ENCODE measurements at regions not wholly inside any gene's neighbourhood (a gene's known extent, or its start where the extent isn't known, plus 50 kb on each side); places are given as distances from the start of the nearest gene placed in this dataset.
"Not testable (repeated sequence)": the region's sequence is repeated elsewhere in the genome, so short reads cannot be mapped to it uniquely, and the experiment has no call there.

- no peak for DNase-seq
Measured at GRCh38 chr2:180694445-180695421, 285.7 kb upstream of the UBE2E3 start.

- no peak for DNase-seq
Measured at GRCh38 chr2:180692322-180692721, 288.1 kb upstream of the UBE2E3 start.

- not testable (repeated sequence) for DNase-seq
Measured at GRCh38 chr2:180691855-180692223, 288.6 kb upstream of the UBE2E3 start.

- not testable (repeated sequence) for DNase-seq
Measured at GRCh38 chr2:180691186-180691854, 289.1 kb upstream of the UBE2E3 start.

GRCh38 chr2:180690611-180691010 lies 289.8 kb upstream of the UBE2E3 start:
- no peak for DNase-seq

- no peak for DNase-seq
Measured at GRCh38 chr2:180682871-180683270, 297.5 kb upstream of the UBE2E3 start.

GRCh38 chr2:180679693-180680092 lies 300.7 kb upstream of the UBE2E3 start:
- DNase-seq = no peak

GRCh38 chr2:180678625-180678972 lies 301.8 kb upstream of the UBE2E3 start:
- DNase-seq = no peak

GRCh38 chr2:180677930-180678624 lies 302.3 kb upstream of the UBE2E3 start:
- DNase-seq = no peak

GRCh38 chr2:180677200-180677599 lies 303.2 kb upstream of the UBE2E3 start:
- DNase-seq = no peak

- no peak for DNase-seq
Measured at GRCh38 chr2:180676520-180677025, 303.8 kb upstream of the UBE2E3 start.

GRCh38 chr2:180675170-180675569 lies 305.2 kb upstream of the UBE2E3 start:
- no peak for DNase-seq

GRCh38 chr2:180672377-180672776 lies 308.0 kb upstream of the UBE2E3 start:
- no peak for DNase-seq

- no peak for DNase-seq
Measured at GRCh38 chr2:180670302-180671003, 310.0 kb upstream of the UBE2E3 start.

- no peak for DNase-seq
Measured at GRCh38 chr2:180669016-180669415, 311.4 kb upstream of the UBE2E3 start.

GRCh38 chr2:180664507-180664906 lies 315.9 kb upstream of the UBE2E3 start:
- DNase-seq = no peak

- no peak for DNase-seq
Measured at GRCh38 chr2:180662941-180663471, 317.4 kb upstream of the UBE2E3 start.

- no peak for DNase-seq
Measured at GRCh38 chr2:180662521-180662920, 317.9 kb upstream of the UBE2E3 start.

- no peak for DNase-seq
Measured at GRCh38 chr2:180661686-180662030, 318.7 kb upstream of the UBE2E3 start.

- no peak for DNase-seq
Measured at GRCh38 chr2:180660881-180661685, 319.3 kb upstream of the UBE2E3 start.

GRCh38 chr2:180660207-180660606 lies 320.2 kb upstream of the UBE2E3 start:
- no peak for DNase-seq

- DNase-seq = no peak
Measured at GRCh38 chr2:180657054-180657453, 323.4 kb upstream of the UBE2E3 start.
